Fibroblast of lung (primary cell): ENCODE measurements at regions not wholly inside any gene's neighbourhood (a gene's known extent, or its start where the extent isn't known, plus 50 kb on each side); places are given as distances from the start of the nearest gene placed in this dataset.

Experiments used
- CTCF ChIP-seq, 2 donors: IDR thresholded peaks in 1 of 2; conservative IDR thresholded peaks in 1 of 2; 1 replicate in 1 of 2; 2 replicates in 1 of 2; pipeline ENCODE4 v1.5.1; 2011 to 2012; ENCODE audit warnings: low read length in 2 of 2, control low read depth in 1 of 2, inconsistent platforms in 1 of 2, low read depth in 1 of 2, mild to moderate bottlenecking in 1 of 2
- EZH2 ChIP-seq: IDR thresholded peaks from 2 replicates; pipeline ENCODE4 v1.5.1; 2012; ENCODE audit warnings: low read length, control low read depth, mild to moderate bottlenecking; ENCODE audit errors: missing control alignments

- TF ChIP-seq CTCF (conservative IDR thresholded peaks at IDR 0.05 in 1 of 2, IDR thresholded peaks at IDR 0.05 in 1 of 2; ENCODE audit: low read depth in 1 of 2, low read length in 2 of 2) (no peak), EZH2 (no peak)
These were observed 94.0 kb upstream of the PLEKHA5 start for GRCh38 chr12:19035536-19035935.
